ENCODE measurements at regions not wholly inside any gene's neighbourhood (a gene's known extent, or its start where the extent isn't known, plus 50 kb on each side); places are given as distances from the start of the nearest gene placed in this dataset.

- no peak for DNase-seq
Observed at GRCh38 chr5:2135833-2136232, 253.1 kb upstream of the IRX4 start.

GRCh38 chr5:2135354-2135753 is 252.6 kb upstream of the IRX4 start:
- DNase-seq, result no peak

- no peak for DNase-seq
Observed at GRCh38 chr5:2134543-2135292, 252.0 kb upstream of the IRX4 start.

GRCh38 chr5:2133936-2134335 is 251.2 kb upstream of the IRX4 start:
- no peak for DNase-seq

GRCh38 chr5:2133080-2133479 is 250.4 kb upstream of the IRX4 start:
- no peak for DNase-seq

GRCh38 chr5:2132497-2132847 is 249.7 kb upstream of the IRX4 start:
- DNase-seq, result no peak

- DNase-seq, result no peak
Observed at GRCh38 chr5:2131826-2132496, 249.2 kb upstream of the IRX4 start.

- no peak for DNase-seq
Observed at GRCh38 chr5:2131196-2131595, 248.5 kb upstream of the IRX4 start.

- no peak for DNase-seq
Observed at GRCh38 chr5:2130361-2130760, 247.6 kb upstream of the IRX4 start.

- no peak for DNase-seq
Observed at GRCh38 chr5:2129568-2130272, 247.0 kb upstream of the IRX4 start.

GRCh38 chr5:2128686-2129355 is 246.1 kb upstream of the IRX4 start:
- no peak for DNase-seq

- no peak for DNase-seq
Observed at GRCh38 chr5:2126512-2126911, 243.8 kb upstream of the IRX4 start.

GRCh38 chr5:2125901-2126265 is 243.2 kb upstream of the IRX4 start:
- no peak for DNase-seq

- DNase-seq, result no peak
Observed at GRCh38 chr5:2125171-2125900, 242.6 kb upstream of the IRX4 start.

GRCh38 chr5:2124434-2125170 is 241.9 kb upstream of the IRX4 start:
- DNase-seq, result no peak

GRCh38 chr5:2123874-2124273 is 241.1 kb upstream of the IRX4 start:
- DNase-seq, result no peak

GRCh38 chr5:2120361-2120760 is 237.6 kb upstream of the IRX4 start:
- DNase-seq, result no peak

- DNase-seq, result no peak
Observed at GRCh38 chr5:2119573-2119972, 236.8 kb upstream of the IRX4 start.

- DNase-seq, result no peak
Observed at GRCh38 chr5:2113348-2114131, 230.8 kb upstream of the IRX4 start.

GRCh38 chr5:2112173-2113025 is 229.7 kb upstream of the IRX4 start:
- no peak for DNase-seq
